ENCODE measurements at regions not wholly inside any gene's neighbourhood (a gene's known extent, or its start where the extent isn't known, plus 50 kb on each side); places are given as distances from the start of the nearest gene placed in this dataset.

DNA sequence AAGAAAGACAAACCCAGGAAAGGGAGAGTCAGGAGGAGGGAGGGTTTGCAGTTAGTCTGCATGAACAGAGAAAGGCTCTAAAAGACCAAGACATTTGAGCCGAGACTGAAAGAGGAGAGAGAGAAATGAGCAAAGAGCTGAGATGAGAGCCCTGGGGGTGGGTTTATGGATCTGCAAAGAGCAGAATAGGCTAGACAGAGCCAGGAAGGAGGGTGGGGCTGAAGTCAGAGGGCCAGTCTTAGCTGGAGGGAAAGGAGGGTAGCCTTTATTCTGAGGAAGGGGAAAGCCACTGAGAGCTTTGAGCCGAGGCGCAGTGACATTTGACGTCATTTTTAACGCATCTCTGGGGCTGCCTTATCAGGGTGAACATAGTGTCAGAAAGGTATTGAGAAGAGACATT lies 85.7 kb upstream of the CDH13 start:
- no peak for DNase-seq (ENCODE audit: low read depth)
- TF ChIP-seq, protein P1, sequence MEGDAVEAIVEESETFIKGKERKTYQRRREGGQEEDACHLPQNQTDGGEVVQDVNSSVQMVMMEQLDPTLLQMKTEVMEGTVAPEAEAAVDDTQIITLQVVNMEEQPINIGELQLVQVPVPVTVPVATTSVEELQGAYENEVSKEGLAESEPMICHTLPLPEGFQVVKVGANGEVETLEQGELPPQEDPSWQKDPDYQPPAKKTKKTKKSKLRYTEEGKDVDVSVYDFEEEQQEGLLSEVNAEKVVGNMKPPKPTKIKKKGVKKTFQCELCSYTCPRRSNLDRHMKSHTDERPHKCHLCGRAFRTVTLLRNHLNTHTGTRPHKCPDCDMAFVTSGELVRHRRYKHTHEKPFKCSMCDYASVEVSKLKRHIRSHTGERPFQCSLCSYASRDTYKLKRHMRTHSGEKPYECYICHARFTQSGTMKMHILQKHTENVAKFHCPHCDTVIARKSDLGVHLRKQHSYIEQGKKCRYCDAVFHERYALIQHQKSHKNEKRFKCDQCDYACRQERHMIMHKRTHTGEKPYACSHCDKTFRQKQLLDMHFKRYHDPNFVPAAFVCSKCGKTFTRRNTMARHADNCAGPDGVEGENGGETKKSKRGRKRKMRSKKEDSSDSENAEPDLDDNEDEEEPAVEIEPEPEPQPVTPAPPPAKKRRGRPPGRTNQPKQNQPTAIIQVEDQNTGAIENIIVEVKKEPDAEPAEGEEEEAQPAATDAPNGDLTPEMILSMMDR (IDR thresholded peaks at IDR 0.05; ENCODE audit: insufficient read depth, low read depth, low read length) = no peak
- no peak overlapping the region for H3K4me3 ChIP-seq (ENCODE audit: low read depth, low read length)

DNA sequence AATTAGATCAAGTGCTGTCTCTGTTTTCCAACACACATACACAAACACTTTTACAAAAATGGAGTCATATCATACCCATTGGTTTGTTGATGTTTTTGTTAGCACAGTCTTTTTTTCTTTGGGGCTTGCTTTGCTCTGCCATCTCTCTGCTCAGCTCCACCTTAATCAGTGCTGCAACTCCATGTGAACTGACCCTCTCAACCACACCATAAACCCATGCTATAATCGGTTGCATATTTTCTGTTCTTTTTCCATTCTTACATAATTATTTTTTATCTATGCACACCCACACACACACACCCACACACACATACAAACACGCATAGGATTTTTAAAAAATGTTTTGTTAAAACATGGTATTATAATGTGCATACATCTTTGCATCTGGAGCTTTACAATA lies 91.0 kb upstream of the CDH13 start:
- H3K4me3 ChIP-seq (ENCODE audit: low read depth, low read length) = no peak overlapping the region
- no peak for DNase-seq (ENCODE audit: low read depth)
- TF ChIP-seq, protein P1 (IDR thresholded peaks at IDR 0.05; ENCODE audit: insufficient read depth, low read depth, low read length) = no peak

DNA sequence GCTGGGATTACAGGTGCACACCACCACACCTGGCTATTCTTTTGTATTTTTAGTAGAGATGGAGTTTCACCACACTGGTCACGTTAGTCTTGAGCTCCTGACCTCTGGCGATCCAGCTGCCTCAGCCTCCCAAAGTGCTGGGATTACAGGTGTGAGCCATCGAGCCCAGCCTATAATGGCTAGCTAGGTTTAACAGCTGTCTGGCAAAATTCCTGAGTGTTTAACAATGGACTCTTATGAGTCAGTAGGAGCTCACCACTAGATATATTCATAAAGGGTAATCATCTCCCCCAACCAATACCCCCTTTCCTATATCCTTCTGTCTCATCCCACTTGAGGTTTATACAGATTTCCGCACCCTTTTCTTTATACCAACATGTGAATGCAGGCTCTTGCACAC lies 91.5 kb upstream of the CDH13 start:
- no peak overlapping the region for H3K4me3 ChIP-seq (ENCODE audit: low read depth, low read length)
- TF ChIP-seq, protein P1 (IDR thresholded peaks at IDR 0.05; ENCODE audit: insufficient read depth, low read depth, low read length) = no peak
- DNase-seq (ENCODE audit: low read depth) = no peak

DNA sequence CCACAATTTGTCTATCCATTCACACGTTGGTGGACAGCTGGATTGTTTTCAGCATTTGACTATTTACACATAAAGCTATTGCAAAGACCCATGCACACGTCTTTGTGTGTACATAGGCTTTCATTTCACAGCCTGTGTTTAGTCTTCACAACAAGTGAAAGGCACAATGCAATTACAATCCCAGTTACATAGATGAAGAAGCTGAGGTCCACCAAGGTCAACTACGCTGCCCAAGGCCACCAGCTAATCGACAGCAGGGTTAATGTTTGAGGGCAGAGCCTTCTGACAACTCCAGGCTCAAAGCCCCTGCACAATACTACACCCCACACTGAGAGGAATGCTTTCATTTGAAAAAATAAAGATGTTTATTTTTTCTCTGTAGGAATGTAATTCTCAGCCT lies 93.6 kb upstream of the CDH13 start:
- no peak for DNase-seq (ENCODE audit: low read depth)
- H3K4me3 ChIP-seq (ENCODE audit: low read depth, low read length) = no peak overlapping the region
- TF ChIP-seq, protein P1 (IDR thresholded peaks at IDR 0.05; ENCODE audit: insufficient read depth, low read depth, low read length) = no peak

DNA sequence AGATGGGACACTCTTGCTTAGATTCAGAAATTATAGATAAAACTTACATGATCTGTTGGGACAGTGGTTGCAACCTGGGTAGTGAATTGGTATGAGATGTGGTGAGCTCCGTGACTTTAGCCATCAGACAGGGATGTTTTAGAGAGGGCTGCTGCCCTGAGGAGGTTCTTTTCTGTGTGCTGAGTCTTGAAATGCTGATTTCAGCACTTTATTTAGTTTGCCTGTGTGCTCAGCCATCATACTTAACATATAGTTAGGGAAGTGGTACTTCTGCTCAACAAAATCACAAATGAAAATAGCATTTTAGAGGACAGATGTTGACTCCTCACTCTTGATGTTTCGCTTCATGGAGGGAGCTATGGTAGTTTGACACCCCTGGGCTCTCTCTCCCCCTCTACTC lies 95.9 kb upstream of the CDH13 start:
- TF ChIP-seq, protein P1 (IDR thresholded peaks at IDR 0.05; ENCODE audit: insufficient read depth, low read depth, low read length) = no peak
- DNase-seq (ENCODE audit: low read depth) = no peak
- H3K4me3 ChIP-seq (ENCODE audit: low read depth, low read length) = no peak overlapping the region

DNA sequence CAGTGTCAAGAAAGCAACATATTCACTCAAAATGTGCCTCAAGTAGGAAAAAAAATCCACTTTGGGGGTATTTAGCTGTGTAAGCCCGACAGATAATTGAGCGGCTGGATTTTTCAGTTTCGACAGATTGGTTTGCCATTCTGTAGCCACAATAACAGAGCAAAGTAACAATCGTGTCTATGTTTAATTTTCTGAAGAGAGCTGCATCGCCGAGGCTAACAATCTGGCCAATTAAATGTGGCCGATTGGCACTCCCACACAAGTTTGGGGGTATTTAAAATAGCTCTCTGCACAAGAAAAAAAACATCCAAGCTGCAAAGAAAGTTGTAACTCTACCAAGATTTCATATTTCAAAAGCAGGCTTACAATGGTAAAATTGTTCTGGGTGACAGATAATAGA lies 99.7 kb upstream of the CDH13 start:
- TF ChIP-seq, protein P1 (IDR thresholded peaks at IDR 0.05; ENCODE audit: insufficient read depth, low read depth, low read length) = no peak
- DNase-seq (ENCODE audit: low read depth) = no peak
- H3K4me3 ChIP-seq (ENCODE audit: low read depth, low read length) = no peak overlapping the region

DNA sequence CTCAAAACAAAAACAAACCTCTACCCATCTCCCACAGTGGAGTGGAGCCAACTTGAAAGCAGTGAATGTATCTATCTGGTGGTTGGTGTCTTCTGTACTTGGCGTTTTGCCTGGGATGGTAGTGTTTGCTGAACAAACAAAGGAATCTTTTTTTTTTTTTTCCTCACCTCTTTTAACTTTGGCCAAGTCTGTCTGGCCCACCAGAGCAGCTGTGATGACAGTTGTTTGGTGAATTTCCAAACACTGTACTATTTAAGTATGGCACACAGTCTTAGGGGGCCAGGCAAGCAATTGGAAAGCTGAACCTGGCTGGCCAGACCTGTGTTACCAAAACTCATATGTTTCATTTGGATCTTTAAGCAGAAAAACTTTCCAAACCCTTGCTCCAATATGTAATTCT lies 101.8 kb upstream of the CDH13 start:
- no peak for DNase-seq (ENCODE audit: low read depth)
- no peak overlapping the region for H3K4me3 ChIP-seq (ENCODE audit: low read depth, low read length)
- TF ChIP-seq, protein P1 (IDR thresholded peaks at IDR 0.05; ENCODE audit: insufficient read depth, low read depth, low read length) = no peak
